ENCODE measurements at regions not wholly inside any gene's neighbourhood (a gene's known extent, or its start where the extent isn't known, plus 50 kb on each side); places are given as distances from the start of the nearest gene placed in this dataset.
A peak's percentile ranks its signal among the peaks of the same experiment; 100 is the strongest.

- Histone ChIP-seq H3K9ac (no peak overlapping the region), H3K27me3 (no peaks in the 10 kb centered on the region), H3K4me2 (peak overlapping the region; percentile 22), H4K20me1 (ENCODE audit: low read depth) (no peaks in the 10 kb centered on the region), H2AFZ (replicated peaks) (peak overlapping the region; percentile 85), H3K4me3 (no peak overlapping the region), H3K4me1 (peaks cover 18% of the 10 kb centered on the region), H3K79me2 (ENCODE audit: low read depth) (no peaks in the 10 kb centered on the region), H3K9me3 (ENCODE audit: low read depth) (no peaks in the 10 kb centered on the region), H3K36me3 (no peaks in the 10 kb centered on the region), H3F3A (ENCODE audit: low read depth) (peaks cover 9% of the 10 kb centered on the region), H3K27ac (no peak overlapping the region)
- H3K27ac Mint-ChIP-seq: no peak overlapping the region
- DNase-seq (ENCODE audit: low spot score): peak; percentile 61
- no peaks in the 10 kb centered on the region for H3K27me3 Mint-ChIP-seq (ENCODE audit: insufficient read depth, low read depth)
- no peak for TF ChIP-seq EZH2phosphoT487 (IDR thresholded peaks at IDR 0.05)
- no peak for TF ChIP-seq CTCF (IDR thresholded peaks at IDR 0.05)
- no peaks in the 10 kb centered on the region for H3K9me3 Mint-ChIP-seq
- H3K4me3 Mint-ChIP-seq: no peak overlapping the region
- H3K4me1 Mint-ChIP-seq: peaks cover 7% of the 10 kb centered on the region
- no peaks in the 10 kb centered on the region for H3K36me3 Mint-ChIP-seq
Measured at GRCh38 chr18:11392292-11392691, 217.1 kb upstream of the SLC35G4 start.

- peaks cover 18% of the 10 kb centered on the region for H3K4me1 ChIP-seq
- H4K20me1 ChIP-seq (ENCODE audit: low read depth): no peaks in the 10 kb centered on the region
- no peak overlapping the region for H3K4me3 ChIP-seq
- Mint-ChIP-seq H3K27ac (no peak overlapping the region), H3K4me3 (no peak overlapping the region), H3K4me1 (peaks cover 7% of the 10 kb centered on the region), H3K36me3 (no peaks in the 10 kb centered on the region), H3K27me3 (ENCODE audit: insufficient read depth, low read depth) (no peaks in the 10 kb centered on the region), H3K9me3 (no peaks in the 10 kb centered on the region)
- H3K27ac ChIP-seq: no peak overlapping the region
- H3K36me3 ChIP-seq: no peaks in the 10 kb centered on the region
- H3K9ac ChIP-seq: no peak overlapping the region
- H3K4me2 ChIP-seq: peak overlapping the region; percentile 22
- H3K27me3 ChIP-seq: no peaks in the 10 kb centered on the region
- H2AFZ ChIP-seq (replicated peaks): peak overlapping the region; percentile 85
- peaks cover 9% of the 10 kb centered on the region for H3F3A ChIP-seq (ENCODE audit: low read depth)
- H3K79me2 ChIP-seq (ENCODE audit: low read depth): no peaks in the 10 kb centered on the region
- no peak for TF ChIP-seq CTCF (IDR thresholded peaks at IDR 0.05)
- no peak for TF ChIP-seq EZH2 (IDR thresholded peaks at IDR 0.05)
- no peak for TF ChIP-seq EZH2phosphoT487 (IDR thresholded peaks at IDR 0.05)
- no peaks in the 10 kb centered on the region for H3K9me3 ChIP-seq (ENCODE audit: low read depth)
- DNase-seq (ENCODE audit: low spot score): no peak
Measured at GRCh38 chr18:11391661-11392060, 217.7 kb upstream of the SLC35G4 start.

GRCh38 chr18:11388755-11389680, 220.4 kb upstream of the SLC35G4 start:
- Histone ChIP-seq H3F3A (ENCODE audit: low read depth) (peaks cover 9% of the 10 kb centered on the region), H4K20me1 (ENCODE audit: low read depth) (no peaks in the 10 kb centered on the region), H2AFZ (replicated peaks) (no peak overlapping the region), H3K4me2 (no peak overlapping the region), H3K79me2 (ENCODE audit: low read depth) (no peaks in the 10 kb centered on the region), H3K27me3 (no peaks in the 10 kb centered on the region), H3K4me1 (peaks cover 18% of the 10 kb centered on the region), H3K4me3 (no peak overlapping the region), H3K36me3 (no peaks in the 10 kb centered on the region), H3K27ac (no peak overlapping the region), H3K9me3 (ENCODE audit: low read depth) (no peaks in the 10 kb centered on the region), H3K9ac (no peak overlapping the region)
- H3K9me3 Mint-ChIP-seq: no peaks in the 10 kb centered on the region
- TF ChIP-seq EZH2phosphoT487 (IDR thresholded peaks at IDR 0.05): no peak
- no peak for TF ChIP-seq CTCF (IDR thresholded peaks at IDR 0.05)
- TF ChIP-seq EZH2 (IDR thresholded peaks at IDR 0.05): no peak
- no peak overlapping the region for H3K27ac Mint-ChIP-seq
- no peaks in the 10 kb centered on the region for H3K27me3 Mint-ChIP-seq (ENCODE audit: insufficient read depth, low read depth)
- H3K36me3 Mint-ChIP-seq: no peaks in the 10 kb centered on the region
- H3K4me3 Mint-ChIP-seq: no peak overlapping the region
- DNase-seq (ENCODE audit: low spot score): no peak
- peaks cover 7% of the 10 kb centered on the region for H3K4me1 Mint-ChIP-seq
